HL-60 (cell line): ENCODE measurements at regions not wholly inside any gene's neighbourhood (a gene's known extent, or its start where the extent isn't known, plus 50 kb on each side); places are given as distances from the start of the nearest gene placed in this dataset.

Source experiments
- DNase-seq, 2 experiments: peaks; one replicate each; pipeline ENCODE4 v3.0.0-alpha.2; 2010 to 2020; ENCODE audit warnings: low read depth in 1 of 2, low spot score in 1 of 2
- H3K27ac ChIP-seq: fragments of 250-450 bp; sonication (Bioruptor Pico); replicated peaks from 2 replicates; pipeline ENCODE4 v1.5.1; 2020; ENCODE audit warnings: mild to moderate bottlenecking, moderate library complexity
- H3K27me3 ChIP-seq: fragments of 250-450 bp; sonication (Bioruptor Pico); 2 replicates; pipeline ENCODE4 v1.5.1; 2021; ENCODE audit warnings: mild to moderate bottlenecking, moderate library complexity; ENCODE audit not compliant: insufficient read depth, poor library complexity, severe bottlenecking
- H3K4me3 ChIP-seq: replicated peaks from 2 replicates; pipeline ENCODE4 v1.5.1; 2011; ENCODE audit warnings: mild to moderate bottlenecking, control low read depth, low read length; ENCODE audit not compliant: insufficient read depth
- CTCF ChIP-seq: IDR thresholded peaks from one replicate; pipeline ENCODE4 v1.5.1; 2011; ENCODE audit warnings: low read length, control low read depth, inconsistent platforms; ENCODE audit not compliant: insufficient read depth
- GABPA ChIP-seq: IDR thresholded peaks from 2 replicates; pipeline ENCODE4 v1.6.1; 2012; ENCODE audit warnings: low read depth
- POLR2AphosphoS5 ChIP-seq: IDR thresholded peaks from 2 replicates; pipeline ENCODE4 v1.6.1; 2012; ENCODE audit warnings: low read depth
- REST ChIP-seq: IDR thresholded peaks from 2 replicates; pipeline ENCODE4 v1.6.1; 2012; ENCODE audit warnings: low read depth; ENCODE audit not compliant: insufficient replicate concordance
- SPI1 ChIP-seq: IDR thresholded peaks from 2 replicates; pipeline ENCODE4 v1.6.1; 2012; ENCODE audit warnings: low read depth, mild to moderate bottlenecking, borderline replicate concordance

GRCh38 chr6:106894978-106895702, 79.4 kb downstream of the CD24 start:
- Histone ChIP-seq H3K27ac (no peak overlapping the region), H3K4me3 (no peak overlapping the region), H3K27me3 (no peaks in the 10 kb centered on the region)
- DNase-seq, result peak in 1 of 2 experiments; percentile 21
- TF ChIP-seq REST (no peak), GABPA (no peak), POLR2AphosphoS5 (no peak), SPI1 (no peak), CTCF (no peak)

GRCh38 chr6:106892186-106892585, 82.3 kb downstream of the CD24 start:
- Histone ChIP-seq H3K27me3 (no peaks in the 10 kb centered on the region), H3K27ac (no peak overlapping the region), H3K4me3 (no peak overlapping the region)
- TF ChIP-seq REST (no peak), SPI1 (no peak), GABPA (no peak), CTCF (no peak), POLR2AphosphoS5 (no peak)
- DNase-seq, result no peak

GRCh38 chr6:106890447-106890846, 84.1 kb downstream of the CD24 start:
- TF ChIP-seq REST (no peak), SPI1 (no peak), CTCF (no peak), GABPA (no peak), POLR2AphosphoS5 (no peak)
- H3K27ac ChIP-seq, result no peak overlapping the region
- H3K4me3 ChIP-seq, result no peak overlapping the region
- no peak for DNase-seq
- no peaks in the 10 kb centered on the region for H3K27me3 ChIP-seq
